Fibroblast of skin of back (primary cell): ENCODE measurements at regions not wholly inside any gene's neighbourhood (a gene's known extent, or its start where the extent isn't known, plus 50 kb on each side); places are given as distances from the start of the nearest gene placed in this dataset.
"Not testable (repeated sequence)": the region's sequence is repeated elsewhere in the genome, so short reads cannot be mapped to it uniquely, and the experiment has no call there.

ENCODE experiments used
- DNase-seq: peaks from one replicate; pipeline ENCODE4 v3.0.0-alpha.2; 2013

DNA sequence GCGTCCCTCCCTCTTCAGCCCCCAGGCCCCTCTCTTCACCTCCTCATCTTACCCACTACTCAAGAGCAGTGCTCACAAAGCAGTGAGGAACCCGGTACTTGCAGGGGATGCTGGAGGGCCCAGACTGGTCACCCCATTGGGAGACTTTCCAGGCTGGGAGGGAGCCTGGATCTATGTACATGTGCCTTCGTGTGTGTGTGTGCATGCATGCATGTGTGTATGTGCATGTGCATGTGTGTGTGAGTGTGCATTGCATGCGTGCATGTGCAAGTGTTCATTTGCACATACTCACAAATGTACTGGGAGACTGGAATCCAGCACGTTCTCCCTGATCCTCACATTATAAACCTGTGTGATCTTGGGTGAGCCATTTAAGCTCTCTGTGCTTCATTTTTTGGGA lies 696.0 kb upstream of the EEF2KMT start:
- DNase-seq, result no peak

DNA sequence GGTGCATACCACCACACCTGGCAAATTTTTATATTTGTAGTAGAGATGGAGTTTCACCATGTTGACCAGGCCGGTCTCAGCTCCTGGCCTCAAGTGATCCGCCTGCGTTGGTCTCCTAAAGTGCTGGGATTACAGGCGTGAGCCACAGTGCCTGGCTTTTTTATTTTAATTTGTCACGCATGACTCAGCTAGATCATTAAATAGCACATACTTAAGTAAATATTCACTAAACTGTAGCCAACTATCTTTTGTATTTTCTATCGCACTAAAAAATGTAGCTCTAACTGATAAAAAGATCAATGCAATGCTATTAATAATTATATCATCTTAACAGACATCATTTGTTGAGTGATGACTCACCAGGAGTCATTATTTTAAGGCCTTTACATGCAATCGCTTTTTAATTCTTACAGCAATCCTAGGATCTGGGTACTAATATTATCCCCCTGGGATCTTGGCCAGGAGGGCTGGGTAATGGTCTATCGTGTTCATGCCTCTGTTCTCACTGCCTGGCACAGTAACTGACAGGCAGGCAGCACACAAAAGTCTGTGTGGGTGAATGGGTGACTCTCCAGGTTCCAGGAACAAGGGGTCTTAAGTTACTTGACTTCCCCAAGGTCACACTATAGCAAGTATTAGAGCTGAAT lies 693.5 kb upstream of the EEF2KMT start:
- no peak for DNase-seq

- no peak for DNase-seq
Measured at GRCh38 chr16:5790512-5790911, 692.9 kb upstream of the EEF2KMT start.

- DNase-seq, result no peak
Measured at GRCh38 chr16:5789033-5789432, 691.4 kb upstream of the EEF2KMT start.

DNA sequence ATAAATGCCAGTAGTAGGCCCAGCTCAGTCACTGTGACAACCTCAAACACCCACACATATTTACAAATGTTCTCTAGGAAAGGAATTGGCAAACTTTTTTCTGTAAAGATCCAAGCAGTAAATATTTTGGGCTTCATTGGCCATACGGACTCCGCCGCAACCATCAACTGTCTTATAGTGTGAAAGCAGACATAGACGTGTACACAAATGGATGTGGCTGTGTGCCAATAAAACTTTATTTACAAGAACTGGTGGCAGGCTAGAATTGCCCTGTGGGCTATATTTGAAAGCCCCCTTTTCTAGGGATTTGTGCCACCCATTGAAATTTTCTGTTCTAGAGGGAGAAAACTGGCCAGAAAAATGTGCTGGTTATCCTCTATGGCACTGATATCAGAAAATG lies 683.8 kb upstream of the EEF2KMT start:
- DNase-seq, result no peak

GRCh38 chr16:5776876-5777275 lies 679.3 kb upstream of the EEF2KMT start:
- no peak for DNase-seq

- DNase-seq, result no peak
Measured at GRCh38 chr16:5775916-5776315, 678.3 kb upstream of the EEF2KMT start.

DNA sequence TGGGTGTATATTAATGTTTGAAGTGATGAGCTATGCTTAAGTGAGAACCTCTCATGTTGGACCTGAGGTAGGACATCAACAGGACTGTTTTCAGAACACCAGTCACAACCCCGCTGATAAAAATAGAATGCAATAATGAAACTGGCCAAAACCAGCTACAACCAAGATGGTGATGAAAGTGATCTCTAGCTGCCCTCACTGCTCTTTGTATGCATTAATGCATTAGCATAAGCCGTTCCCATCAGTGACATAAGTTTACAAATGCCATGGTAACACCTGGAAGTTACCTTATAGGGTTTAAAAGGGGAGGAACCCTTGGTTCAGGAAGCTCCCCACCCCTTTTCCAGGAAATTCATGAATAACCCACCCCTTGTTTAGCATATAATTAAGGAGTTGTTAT lies 672.5 kb upstream of the EEF2KMT start:
- no peak for DNase-seq

GRCh38 chr16:5769513-5769912 lies 671.9 kb upstream of the EEF2KMT start:
- no peak for DNase-seq

DNA sequence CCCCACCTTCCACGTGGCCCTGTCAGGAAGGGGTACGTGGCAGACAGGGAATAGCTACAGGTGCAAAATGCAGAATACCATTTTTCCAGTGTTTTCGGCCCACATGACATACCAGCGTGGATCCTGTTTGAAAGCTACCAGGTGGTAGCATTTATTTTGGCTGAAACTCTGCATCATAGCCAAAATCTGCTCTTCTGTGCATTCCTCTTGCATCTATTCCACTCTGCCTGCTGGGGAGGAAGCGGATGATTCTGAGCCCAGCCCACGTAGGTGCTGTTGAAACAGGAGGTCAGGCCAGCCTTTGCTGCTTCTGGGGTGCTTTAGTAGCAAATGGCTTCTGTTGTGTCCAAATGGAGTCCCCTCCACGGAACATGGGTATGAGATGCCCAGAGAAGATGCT lies 670.9 kb upstream of the EEF2KMT start:
- no peak for DNase-seq

- no peak for DNase-seq
Measured at GRCh38 chr16:5763176-5763575, 665.6 kb upstream of the EEF2KMT start.

GRCh38 chr16:5762362-5762761 lies 664.8 kb upstream of the EEF2KMT start:
- DNase-seq, result no peak

- DNase-seq, result no peak
Measured at GRCh38 chr16:5761592-5761991, 664.0 kb upstream of the EEF2KMT start.

DNA sequence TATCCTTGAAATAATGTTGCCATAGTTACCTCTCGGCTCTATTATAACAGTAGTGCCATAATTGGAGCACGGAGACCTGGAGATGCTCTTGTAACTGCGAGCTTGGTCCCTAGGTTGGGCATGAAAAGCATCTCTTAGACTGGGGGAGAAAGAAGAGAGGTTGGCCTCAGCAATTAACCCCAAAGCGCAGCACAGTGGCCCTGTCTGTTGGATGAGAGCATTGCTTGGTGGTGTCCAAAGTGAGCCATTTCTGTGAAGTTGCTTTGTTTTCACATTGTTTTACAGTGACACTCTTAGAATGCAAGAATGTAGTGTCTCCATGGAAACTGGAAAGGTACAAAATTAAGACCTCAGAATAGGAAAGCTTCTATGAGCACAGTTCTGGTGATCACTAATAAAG lies 660.7 kb upstream of the EEF2KMT start:
- DNase-seq, result no peak

- DNase-seq, result no peak
Measured at GRCh38 chr16:5756969-5757368, 659.4 kb upstream of the EEF2KMT start.

DNA sequence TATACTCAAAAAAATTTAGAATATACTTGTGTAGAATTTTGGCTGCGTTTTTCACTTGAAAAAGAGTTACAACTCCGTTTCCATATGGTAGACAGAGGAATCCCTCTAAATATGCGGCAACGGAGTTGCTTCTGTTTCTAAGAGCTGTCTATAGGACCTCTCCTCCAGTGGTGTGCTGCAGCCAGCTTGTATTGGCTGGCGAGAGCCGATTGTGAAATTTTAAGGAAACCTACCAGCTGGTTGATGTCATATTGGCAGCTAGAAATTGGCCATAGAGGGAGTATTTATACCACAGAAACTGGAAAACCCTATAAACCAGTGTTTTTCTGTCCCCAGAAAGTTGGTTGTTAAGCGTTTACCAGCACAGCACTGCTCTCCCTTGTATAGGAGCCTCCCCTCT lies 655.8 kb upstream of the EEF2KMT start:
- DNase-seq, result no peak

GRCh38 chr16:5751216-5751615 lies 653.6 kb upstream of the EEF2KMT start:
- DNase-seq, result no peak

- not testable (repeated sequence) for DNase-seq
Measured at GRCh38 chr16:5750439-5750838, 652.8 kb upstream of the EEF2KMT start.

DNA sequence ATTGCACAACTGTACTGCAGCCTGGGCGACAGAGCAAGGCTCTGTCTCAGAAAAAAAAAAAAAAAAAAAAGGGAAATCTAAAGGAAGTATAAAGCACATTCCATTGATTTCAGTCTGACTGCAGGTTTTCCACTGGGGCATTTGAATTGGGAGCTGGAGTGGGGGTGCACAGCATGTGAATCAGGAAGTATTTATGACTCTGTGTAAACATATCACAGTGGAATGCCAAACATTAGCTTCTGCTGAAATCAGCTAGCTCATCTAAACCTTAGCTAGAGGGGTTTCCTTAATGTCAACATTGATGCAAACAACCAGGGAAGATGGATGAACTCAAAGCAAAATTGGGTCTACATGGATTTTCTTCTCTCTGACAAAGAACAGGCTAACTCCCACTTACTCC lies 641.0 kb upstream of the EEF2KMT start:
- DNase-seq, result no peak

DNA sequence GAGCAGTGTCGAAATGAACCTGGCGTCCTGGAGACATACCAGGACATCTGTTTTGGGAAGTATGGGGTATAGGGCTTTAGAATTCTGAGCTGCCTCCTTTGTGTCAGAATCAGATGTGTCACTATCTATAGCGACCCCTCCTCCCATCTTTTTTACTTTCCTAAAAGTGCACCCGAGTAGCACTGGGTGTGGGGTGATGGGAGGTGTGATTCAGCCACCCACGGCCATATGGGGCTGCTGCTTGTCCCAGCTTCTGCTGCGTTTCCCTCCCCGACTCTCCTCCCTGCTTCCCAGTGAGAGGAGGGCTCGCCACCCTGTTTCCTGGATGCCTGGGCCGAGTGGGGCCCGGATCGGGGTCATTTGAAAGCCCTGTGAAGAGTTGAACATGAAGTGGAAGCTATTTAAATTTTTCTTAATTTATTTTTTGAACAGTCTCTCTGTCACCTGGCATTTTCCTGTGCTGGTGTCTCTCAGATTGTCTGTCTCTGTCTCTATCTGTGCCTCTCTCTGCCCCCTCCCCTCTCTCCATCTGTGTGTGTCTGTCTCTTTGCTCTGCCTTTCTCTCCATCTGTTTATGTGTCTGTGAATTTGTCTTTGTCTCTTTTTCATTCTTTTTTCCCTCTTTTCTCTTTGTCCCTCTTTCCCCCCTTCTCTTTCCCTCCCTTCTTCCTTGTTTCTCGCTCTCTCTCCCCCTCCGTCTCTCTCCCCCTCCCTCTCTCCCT lies 638.8 kb upstream of the EEF2KMT start:
- DNase-seq, result no peak

DNA sequence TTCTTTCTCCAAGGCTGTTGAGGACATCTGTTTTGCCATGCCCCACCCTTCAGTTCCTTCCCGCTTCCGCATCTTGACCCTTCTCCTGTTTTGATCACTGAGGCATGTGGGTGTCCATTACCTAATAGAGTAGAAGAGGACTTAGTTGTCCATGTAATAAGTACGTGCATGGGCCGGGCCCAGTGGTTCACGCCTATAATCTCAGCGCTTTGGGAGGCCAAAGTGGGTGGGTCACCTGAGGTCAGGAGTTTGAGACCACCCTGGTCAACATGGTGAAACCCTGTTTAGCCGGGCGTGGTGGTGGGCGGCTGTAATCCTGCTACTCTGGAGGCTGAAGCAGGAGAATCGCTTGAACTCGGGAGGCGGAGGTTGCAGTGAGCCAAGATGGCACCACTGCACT lies 637.8 kb upstream of the EEF2KMT start:
- no peak for DNase-seq

- DNase-seq, result no peak
Measured at GRCh38 chr16:5730783-5731182, 633.2 kb upstream of the EEF2KMT start.

DNA sequence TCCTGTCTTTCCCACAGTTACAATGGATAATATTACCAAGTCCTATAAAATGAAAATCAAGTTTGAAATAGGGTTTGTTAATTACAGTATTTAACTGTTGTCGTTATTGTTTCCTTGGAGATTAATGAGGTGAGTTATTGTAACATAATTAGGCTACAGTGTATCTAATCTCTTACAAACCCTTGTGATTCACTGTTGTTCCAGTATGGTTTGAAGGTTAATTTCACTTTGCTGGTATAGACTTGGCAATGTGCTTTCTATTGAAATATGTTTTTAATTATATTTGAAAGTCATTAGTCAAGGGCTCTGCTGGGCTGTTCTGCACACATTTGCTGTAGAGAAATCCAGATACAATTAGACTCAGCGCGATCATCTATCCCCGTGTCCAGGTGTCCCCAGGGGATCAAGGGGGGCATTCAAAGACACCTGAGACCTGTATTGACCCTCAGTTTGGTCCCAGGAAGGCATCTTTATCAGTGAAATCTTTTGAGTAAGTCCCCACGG lies 624.6 kb upstream of the EEF2KMT start:
- no peak for DNase-seq

- no peak for DNase-seq
Measured at GRCh38 chr16:5715155-5715554, 617.6 kb upstream of the EEF2KMT start.
